Non-pigmented ciliary epithelial cell (primary cell): ENCODE measurements at regions not wholly inside any gene's neighbourhood (a gene's known extent, or its start where the extent isn't known, plus 50 kb on each side); places are given as distances from the start of the nearest gene placed in this dataset.
"Not testable (repeated sequence)": the region's sequence is repeated elsewhere in the genome, so short reads cannot be mapped to it uniquely, and the experiment has no call there.

ENCODE experiments used
- DNase-seq: peaks from one replicate; pipeline ENCODE4 v3.0.0-alpha.2; 2010; ENCODE audit warnings: low read depth

DNA sequence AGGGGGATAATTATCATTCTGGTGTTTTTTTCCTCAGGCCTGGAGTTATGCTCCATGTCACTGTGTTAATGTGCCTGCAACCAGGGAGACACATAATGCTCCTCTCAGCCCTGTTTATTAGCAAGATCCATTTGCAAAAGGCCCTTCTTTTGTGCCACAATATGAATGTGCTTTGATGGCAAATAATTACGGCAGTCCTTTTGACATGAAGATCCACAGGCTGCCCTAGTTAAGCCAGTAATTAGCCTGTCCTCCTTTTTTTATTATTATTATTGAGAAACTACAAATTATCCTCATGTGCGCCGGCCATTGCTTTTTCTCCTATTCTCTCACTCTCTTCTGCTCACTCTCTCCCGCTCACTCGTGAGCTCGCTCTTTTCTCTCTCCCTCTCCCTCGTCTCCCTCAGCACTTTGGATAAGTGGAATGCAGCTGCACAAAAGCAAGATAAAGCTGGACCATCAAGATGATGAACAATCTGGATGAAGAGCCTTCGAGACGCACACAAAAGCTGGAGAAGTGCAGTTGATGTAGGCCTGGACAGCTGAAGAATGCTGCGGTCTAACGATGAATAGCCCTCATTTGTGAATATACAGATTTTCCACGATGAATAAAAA is 762.3 kb downstream of the BCL11A start:
- no peak for DNase-seq

DNA sequence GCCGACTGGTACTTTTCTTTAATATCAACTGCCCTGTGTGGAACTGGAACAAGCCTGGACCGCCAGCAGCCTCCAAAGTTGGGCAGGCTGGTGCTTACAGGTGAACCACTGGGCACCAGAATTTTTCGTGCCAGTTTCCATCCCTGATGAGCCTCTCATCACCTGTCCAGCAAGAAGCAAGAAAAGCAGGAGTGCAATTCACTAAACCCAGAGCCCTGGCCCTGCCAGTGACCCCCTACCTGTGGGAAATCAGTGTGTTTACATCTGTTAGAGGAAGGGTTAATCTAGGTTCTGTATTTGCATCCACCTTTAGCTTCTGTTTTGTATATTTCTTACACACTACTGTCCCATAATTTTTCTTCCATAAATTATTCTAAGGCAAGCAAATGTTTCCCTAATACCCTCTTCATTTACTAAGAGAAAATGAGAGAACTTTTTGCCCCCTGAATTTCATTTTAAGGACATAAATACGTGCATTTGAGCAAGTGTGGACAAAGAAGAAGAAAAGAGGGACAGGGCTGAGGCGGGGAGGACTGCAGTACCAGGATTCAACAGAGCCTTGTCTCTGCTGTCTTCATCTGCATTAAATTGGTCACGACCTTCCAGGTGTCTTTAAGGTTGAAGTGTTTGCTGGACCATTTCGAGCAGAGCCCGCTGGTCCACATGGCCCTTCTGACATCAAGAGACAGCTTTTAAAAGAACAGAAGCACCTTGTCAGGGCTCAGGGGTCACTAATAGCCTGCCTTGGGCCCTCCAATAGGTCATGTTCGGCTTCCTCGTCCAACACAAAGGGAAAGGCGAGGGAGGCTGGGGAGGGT is 763.1 kb downstream of the BCL11A start:
- DNase-seq = no peak

DNA sequence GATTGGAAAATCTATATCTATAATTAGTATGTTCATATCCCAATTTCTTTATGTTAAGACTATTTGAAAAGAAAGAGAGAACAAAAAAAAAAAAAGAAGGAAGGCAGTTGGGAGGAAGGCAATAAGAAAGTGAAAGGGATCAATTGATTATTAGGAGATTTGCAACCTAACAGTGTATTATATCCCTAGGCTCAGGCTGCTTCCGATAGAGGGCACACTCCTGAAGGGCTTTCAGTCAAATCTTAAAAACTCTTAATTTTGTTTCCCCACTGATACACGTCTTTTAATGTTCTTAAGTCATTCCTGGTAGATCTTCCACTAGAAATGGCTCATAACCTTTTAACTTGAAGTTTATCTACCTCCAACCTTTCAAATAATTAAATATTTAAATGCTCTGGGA is 763.9 kb downstream of the BCL11A start:
- DNase-seq = no peak

DNA sequence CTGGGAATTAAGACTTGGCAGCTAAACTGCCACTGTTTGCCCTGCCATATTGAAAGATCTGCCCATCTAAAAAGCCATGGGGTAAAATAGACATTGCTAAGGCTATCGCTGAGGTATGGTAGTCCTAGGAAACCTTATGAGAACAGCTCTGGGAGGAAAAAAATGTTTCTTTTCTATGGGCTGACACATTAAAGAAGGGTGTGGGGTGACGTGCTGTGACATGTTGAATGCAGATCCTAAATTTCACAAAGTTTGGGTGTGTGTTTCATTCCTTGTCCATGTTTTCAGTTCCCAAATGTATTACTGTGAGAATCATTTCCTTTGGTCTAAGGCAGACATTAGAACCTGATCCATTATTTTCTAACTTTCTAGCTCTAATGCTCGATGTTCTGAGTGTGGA is 766.4 kb downstream of the BCL11A start:
- DNase-seq = no peak

DNA sequence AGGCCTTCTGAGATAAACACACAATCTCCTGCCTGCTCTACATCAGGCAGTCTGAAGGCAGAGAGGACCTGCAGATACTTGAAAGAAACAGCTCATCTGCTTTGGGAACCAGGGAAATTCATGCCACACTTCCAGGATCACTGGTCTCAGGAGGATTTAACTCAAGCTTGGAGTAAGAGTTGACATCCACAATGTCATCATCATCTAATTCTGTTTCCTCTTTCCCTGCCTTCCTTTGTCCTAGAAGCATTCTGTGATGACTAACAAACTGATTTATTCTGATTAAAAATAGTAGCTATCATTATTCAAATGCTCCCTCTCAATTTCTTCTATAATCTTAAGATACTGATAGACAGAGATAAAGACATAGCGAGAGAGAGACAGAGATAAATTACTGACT is 766.8 kb downstream of the BCL11A start:
- no peak for DNase-seq

DNA sequence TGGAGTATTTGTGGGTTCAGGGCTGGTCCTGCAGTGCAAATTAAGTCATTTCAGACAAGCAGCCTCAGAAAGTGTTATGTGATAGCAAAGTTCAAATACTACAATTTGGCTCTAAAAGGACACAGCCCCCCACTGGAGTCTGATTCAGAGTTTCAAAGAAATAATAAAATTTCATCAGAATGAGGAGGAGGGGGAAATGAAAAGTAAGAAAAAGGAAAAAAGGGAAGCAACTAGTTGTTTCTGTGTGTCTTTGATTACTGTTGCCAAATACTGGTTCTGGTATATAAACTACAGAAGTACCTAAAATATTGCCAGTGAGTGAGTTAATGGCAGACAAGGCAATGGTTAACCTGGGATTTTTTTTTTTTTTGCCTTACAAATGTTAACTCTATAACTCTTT is 773.9 kb downstream of the BCL11A start:
- no peak for DNase-seq

DNA sequence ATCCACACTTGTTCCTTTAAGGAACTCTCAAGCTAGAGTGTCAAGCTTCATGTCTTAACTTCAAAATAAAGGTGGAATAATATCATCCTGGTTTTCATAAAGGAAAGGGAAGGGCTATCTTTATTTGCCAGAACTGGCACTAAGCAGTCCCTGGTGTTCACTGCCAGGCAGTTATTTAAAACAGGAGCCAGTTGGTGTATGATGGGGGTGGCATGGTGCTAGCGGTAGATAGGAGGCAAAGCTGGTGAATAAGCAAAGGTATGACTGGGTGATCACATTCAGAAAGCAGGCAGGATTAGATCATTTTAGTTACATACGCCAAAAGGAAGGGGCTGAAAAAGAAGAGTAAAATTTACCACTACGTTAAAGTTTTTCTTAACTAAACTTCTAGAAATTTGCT is 776.3 kb downstream of the BCL11A start:
- DNase-seq = no peak

DNA sequence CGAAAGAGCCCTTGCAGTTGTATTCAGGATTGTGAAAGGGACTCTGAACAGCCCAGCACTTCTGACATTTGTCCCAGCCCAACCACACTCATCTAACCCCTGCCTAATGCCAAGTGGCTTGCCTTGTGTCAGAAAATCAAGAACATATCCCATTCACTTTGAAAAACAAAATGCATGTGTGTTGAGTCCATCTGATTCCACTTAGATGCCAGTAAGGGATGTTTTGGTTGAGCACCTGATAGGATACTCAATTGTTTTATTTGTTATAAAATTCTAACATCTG is 776.8 kb downstream of the BCL11A start:
- DNase-seq = no peak

DNA sequence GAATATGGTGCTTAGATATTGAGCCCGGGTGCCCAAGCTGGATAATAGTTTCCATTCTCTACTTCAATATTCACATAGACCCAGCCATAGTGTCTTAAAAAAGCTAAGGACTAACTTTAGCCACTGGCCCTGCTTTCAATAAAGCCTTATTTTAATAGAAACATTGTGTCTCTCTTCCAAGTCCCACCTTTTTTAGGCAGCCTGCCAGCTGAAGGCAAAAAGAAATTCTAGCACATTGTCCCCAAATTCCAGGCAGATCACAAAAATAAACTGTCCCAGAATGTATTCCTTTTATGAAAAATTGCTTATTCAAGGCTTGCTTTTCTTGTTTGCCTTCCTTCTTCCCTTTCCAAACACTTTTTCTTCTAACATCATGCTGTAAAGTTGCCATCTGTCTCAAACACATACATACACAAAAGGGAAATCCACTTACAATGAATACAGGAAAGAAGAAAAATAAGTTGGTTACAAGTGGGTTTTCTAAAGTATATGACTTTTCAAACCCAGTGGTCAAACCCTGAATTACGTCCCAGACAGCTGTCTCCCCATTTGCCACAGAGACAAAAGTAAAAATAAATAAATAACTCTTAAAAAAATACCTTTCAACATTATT is 778.5 kb downstream of the BCL11A start:
- no peak for DNase-seq

DNA sequence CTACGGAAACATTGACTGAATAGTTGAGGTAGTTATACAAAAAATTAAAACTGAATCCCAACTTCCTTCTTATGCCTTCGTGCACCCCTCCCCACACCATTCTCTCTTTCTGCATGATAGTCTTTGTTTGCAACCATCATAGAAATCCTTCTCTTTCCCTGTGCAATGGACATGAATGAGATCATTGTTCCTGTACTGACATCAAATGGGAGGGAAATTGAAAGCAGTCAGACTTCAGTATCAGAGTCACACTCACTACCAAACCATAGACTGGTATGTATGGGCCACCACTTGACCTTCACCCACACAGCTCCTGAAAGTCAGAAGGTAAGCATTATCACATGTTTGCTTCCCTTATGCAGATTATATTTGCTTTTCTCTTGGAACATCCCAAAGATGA is 782.8 kb downstream of the BCL11A start:
- no peak for DNase-seq

DNA sequence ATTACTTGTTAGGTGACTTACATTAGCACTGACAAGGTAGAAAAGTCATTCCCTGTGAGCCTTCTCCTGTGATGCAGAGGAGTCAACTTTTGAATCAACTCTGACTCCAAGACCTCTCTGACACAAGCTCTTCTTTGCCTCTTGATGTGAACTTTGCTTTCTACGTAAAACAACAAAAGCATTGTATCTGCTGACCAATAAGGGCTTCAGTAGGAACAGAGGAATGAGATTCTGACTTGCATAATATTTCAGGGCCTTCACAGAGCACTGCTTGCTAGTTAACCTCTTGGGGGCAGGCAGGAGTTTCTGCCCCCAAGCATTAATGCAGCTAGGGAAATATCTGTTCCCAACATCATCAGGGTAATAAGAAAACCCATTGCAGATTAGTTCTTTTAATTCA is 791.5 kb downstream of the BCL11A start:
- DNase-seq = no peak

DNA sequence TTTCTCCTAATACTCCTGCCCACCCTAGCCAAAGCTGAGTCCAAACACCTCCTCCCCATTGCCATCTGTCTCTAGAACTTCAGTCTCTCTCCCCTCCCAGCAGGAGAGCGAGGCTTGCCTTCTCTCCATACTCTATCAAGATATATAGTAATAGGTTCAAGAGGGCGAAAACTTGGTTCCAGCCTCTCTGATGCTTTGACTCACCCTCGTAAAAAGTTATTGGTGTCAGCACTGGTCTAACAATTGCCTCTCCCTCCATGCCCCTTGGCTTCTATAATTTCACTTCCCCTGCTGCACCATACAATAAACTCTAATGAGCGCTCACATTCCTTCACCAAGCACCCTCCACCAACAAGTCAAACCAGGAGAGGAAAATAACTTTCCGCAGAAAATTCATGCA is 797.3 kb downstream of the BCL11A start:
- DNase-seq = no peak

DNA sequence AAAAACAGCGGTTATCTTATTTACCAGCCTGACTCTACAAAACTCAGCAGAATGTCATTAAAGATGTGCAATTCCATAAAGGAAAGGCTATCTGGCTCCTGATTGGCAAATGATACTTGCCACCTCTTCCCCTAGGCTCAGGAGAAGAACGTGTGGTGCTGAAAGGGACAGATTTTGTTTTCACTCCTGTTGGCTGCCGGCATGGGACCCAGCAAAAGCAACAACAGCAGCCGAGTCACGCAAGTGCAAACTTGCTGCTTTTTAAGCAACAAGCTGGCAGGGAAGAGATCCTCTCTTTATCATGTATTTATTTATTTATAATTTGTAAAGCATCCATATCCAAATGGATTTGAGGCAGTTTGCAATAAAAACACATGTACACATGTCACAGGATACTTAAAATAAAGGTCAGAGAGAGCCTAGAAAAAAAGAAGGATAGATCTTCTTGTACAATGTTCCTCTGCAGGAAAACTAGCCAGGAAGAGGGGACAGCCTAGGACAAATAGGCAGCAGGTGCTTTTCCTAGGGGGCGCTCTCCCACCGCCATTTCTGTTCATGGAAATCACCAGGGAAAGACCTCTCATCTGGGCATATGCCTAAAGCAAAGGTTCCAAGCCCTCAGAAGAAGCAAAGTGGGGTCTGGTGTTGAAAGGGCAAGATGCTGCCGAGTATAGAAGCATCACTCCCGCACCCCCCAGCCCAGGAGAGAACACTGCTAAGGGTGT is 799.3 kb downstream of the BCL11A start:
- DNase-seq = no peak

DNA sequence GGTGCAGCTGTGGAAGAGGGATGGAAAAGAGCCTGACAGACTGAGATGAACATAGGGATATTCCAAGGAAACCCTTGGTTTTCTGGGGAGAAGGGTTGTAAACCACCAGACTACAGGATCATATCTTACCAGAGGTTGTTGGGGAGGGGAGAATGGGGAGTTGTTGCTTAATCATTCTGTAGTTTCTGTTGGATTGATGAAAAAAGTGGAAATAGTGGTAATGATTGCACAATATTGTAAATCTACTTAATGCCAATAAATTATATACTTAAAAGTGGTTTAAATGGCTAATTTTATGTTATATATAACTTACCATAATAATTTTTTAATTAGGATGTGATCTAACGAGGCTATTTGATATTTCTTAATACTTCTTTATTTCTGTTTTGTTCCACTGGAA is 800.9 kb downstream of the BCL11A start:
- no peak for DNase-seq

DNA sequence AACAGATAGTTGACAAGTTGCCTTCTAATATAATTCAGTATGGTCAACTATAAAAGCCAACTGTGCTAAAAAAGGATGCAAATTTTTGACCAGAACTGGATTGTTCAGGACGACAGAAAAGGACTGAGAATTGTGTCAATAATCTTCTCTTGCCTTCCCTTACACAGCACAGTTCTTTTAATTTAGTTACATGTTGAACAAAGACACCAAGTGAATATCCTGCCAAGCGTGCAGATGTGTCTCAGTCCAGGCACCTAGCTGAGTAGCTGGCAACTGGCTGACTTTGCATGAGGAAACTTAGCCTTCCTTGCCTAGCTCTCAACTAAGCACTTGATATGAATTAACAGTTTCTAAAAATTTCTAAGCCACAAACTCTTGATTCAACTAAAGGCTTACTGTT is 801.4 kb downstream of the BCL11A start:
- no peak for DNase-seq

DNA sequence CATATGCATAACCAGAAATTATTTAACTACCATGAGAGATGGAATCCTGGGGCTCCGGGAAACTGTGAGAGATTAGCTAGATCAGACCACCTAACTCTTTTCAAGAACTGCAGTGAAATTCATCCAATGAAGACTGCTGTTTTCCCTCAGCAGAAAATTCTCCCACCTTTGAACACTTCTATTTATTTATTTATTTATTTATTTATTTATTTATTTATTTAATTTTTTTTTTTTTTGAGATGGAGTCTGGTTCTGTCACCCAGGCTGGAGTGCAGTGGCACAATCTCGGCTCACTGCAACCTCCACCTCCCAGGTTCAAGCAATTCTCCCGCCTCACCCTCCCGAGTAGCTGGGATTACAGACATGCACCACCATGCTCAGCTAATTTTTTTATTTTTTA is 802.2 kb downstream of the BCL11A start:
- DNase-seq = not testable (repeated sequence)

DNA sequence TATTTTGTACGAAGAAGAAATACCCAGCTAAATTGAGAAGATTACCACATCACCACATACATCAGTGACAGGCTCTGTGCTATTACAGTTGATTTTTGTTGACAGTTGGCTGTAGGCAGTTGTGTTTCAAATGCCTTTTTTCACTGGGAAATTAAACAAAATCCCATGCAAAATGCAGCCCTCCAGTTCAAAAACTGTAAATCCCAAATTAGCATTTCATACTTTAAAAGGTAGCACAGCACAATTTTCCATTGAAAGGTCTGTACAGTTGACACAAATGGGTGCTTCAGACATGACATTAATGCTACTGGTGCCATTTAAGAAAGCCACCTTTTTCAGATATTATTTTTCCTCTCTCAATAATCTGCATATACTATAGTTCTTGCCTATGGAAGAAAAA is 807.2 kb downstream of the BCL11A start:
- no peak for DNase-seq

DNA sequence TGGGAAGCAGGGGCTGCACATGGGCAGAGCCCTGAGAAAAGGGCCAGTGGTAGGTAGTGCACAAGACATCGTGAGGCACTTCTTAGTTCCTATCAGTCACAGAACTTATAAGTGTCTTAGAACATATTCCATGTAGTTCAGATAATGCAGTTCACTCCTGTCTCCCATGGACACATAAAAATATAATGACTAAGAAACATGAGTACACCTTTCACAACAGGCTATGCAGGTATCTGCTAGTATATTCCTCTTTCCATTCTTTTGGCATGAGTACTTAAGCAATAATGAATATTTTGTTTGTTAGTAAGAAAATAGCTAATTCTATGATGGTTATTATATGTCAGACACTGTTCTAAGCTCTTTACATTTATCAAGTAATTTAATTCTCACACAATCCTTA is 808.4 kb downstream of the BCL11A start:
- DNase-seq = no peak

DNA sequence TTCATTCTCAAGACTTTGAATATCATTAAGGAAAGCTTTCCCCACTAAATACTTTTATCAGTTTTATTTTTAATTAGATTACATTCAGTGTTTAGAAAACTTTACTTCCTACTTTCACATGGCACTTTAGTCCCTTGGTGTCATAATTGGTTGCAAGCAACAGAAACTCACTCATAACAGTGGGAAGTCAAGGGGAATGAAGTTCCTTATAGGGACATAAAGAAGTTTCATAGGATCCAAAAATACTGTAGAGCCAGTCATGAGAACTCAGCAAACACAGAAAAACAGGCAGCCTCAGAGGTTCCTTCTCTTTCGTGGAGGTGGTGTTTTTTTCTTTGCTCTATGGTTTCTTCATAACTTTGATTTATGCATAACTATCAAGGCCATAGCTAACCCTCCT is 809.0 kb downstream of the BCL11A start:
- no peak for DNase-seq

DNA sequence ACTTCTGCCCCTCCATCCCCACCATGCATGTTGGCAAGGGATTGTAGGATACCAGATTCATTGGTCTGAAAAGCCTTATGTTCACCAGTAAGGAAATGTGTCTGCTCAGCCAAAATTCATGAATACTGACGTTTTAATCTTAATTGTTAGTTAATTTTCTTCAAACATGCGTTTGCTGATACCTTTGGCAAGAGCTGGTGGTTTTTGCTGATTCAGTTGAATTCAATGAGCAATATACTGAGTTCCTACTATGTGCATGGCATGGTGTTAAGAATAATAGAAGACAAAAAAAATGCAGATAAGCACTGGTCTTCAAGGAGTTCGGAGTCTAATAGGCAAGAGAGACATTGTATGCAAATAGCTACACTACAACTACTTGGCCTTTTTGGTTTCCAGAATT is 811.6 kb downstream of the BCL11A start:
- DNase-seq = no peak

DNA sequence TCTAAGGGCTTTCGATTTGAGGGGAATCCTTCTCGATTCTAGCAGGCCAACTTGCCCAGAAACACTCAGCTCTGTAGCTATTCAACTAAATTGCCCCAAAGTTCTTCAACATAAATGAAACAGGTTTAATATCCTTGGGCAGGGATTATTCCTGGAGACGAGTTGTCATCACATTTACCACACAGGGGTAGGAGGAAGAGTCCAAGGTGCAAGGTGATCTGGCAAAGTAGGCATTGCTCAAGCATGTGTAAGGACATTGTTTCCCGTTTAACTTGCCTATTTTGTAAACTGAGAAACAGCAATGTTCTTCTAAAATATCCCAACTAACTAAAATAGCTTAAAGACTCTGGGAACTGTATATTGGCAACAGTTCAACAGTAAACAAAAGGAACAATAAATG is 814.3 kb downstream of the BCL11A start:
- no peak for DNase-seq

DNA sequence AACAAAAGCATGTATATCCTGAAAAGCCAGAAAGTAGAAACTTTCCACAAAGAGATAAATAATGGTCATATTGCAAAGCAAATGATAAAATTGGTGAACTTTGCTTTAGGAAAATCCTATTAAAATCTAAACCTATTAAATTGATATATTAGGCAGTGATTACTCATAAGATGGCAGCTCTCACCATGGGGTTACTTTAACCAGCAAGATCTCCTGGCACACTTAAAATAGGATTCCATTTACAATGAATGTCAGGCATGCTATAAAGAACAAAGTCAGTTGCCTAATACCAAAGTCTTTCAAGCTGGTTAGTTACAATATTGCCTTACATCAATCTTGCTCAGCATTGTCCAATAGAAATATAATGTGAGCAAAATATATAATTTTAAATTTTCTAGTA is 816.2 kb downstream of the BCL11A start:
- DNase-seq = no peak

DNA sequence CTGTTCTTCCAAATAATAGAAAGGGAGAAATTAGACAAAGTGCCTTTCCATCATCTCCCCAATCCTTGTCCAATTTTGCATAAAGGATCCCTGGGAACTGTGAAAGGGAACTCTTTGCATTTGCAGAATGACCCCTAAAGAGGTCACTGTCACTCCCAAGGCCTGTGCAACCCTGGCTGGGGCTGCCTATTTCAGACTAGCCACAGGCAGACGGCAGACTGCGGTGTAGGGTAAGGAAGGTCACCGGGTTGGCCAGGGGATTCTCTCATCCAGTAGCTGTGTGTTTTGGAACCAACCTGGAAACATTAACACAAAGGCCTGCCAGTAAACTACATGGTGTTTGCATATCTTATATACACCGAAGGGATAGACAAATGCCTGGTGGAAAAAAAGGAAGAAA is 818.7 kb downstream of the BCL11A start:
- DNase-seq = no peak
